Nephron progenitor cell (in vitro differentiated cells): ENCODE measurements at regions not wholly inside any gene's neighbourhood (a gene's known extent, or its start where the extent isn't known, plus 50 kb on each side); places are given as distances from the start of the nearest gene placed in this dataset.

Experiments used
- DNase-seq: peaks from one replicate; pipeline ENCODE4 v3.0.0; 2021
- H3K27ac Mint-ChIP-seq: 2 replicates; pipeline ENCODE4 v1.8.0; 2021; ENCODE audit warnings: mild to moderate bottlenecking, moderate library complexity, mixed read lengths
- H3K27me3 Mint-ChIP-seq: 2 replicates; pipeline ENCODE4 v1.8.0; 2021; ENCODE audit warnings: mild to moderate bottlenecking, low read depth, mixed read lengths; ENCODE audit not compliant: poor library complexity
- H3K36me3 Mint-ChIP-seq: 2 replicates; pipeline ENCODE4 v1.8.0; 2021; ENCODE audit warnings: low read depth, mixed read lengths
- H3K4me1 Mint-ChIP-seq: 2 replicates; pipeline ENCODE4 v1.8.0; 2021; ENCODE audit warnings: mixed read lengths
- H3K4me3 Mint-ChIP-seq: 2 replicates; pipeline ENCODE4 v1.8.0; 2021; ENCODE audit warnings: mild to moderate bottlenecking, moderate library complexity, mixed read lengths
- H3K9me3 Mint-ChIP-seq: 2 replicates; pipeline ENCODE4 v1.8.0; 2021; ENCODE audit warnings: mild to moderate bottlenecking, moderate library complexity, mixed read lengths
- TF ChIP-seq, protein P1 (sequence below): fragments of 200-600 bp; sonication (generic); IDR thresholded peaks from 2 replicates; pipeline ENCODE4 v1.5.0; 2021; ENCODE audit warnings: antibody characterized with exemption

DNA sequence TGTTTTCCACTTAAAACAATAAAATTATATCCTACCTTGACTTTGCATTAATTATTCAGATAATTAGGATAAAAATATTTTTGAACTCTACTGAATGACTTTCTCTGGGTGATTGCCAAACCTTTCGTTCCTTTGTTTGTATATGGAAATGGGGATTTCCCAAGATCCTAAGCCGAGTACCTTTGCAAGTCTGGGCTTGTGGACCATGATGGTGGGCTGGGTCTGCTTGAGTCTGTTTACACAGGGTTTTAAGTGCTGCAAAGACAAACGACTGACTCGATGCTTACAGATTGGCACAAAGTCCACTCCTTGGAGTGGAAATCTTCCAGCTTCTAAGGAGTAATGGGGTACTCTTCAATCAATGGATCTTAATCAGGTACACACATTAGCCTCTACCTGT lies 659.5 kb downstream of the TSN start:
- H3K36me3 Mint-ChIP-seq, result no peaks in the 10 kb centered on the region
- peaks cover 4% of the 10 kb centered on the region for H3K27me3 Mint-ChIP-seq
- H3K9me3 Mint-ChIP-seq, result peaks cover 11% of the 10 kb centered on the region
- H3K4me3 Mint-ChIP-seq, result no peak overlapping the region
- TF ChIP-seq, protein P1, sequence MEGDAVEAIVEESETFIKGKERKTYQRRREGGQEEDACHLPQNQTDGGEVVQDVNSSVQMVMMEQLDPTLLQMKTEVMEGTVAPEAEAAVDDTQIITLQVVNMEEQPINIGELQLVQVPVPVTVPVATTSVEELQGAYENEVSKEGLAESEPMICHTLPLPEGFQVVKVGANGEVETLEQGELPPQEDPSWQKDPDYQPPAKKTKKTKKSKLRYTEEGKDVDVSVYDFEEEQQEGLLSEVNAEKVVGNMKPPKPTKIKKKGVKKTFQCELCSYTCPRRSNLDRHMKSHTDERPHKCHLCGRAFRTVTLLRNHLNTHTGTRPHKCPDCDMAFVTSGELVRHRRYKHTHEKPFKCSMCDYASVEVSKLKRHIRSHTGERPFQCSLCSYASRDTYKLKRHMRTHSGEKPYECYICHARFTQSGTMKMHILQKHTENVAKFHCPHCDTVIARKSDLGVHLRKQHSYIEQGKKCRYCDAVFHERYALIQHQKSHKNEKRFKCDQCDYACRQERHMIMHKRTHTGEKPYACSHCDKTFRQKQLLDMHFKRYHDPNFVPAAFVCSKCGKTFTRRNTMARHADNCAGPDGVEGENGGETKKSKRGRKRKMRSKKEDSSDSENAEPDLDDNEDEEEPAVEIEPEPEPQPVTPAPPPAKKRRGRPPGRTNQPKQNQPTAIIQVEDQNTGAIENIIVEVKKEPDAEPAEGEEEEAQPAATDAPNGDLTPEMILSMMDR, result no peak
- no peak overlapping the region for H3K27ac Mint-ChIP-seq
- DNase-seq, result no peak
- H3K4me1 Mint-ChIP-seq, result no peaks in the 10 kb centered on the region

GRCh38 chr2:122417114-122417513 lies 661.7 kb downstream of the TSN start:
- TF ChIP-seq, protein P1, result no peak
- Mint-ChIP-seq H3K9me3 (no peaks in the 10 kb centered on the region), H3K36me3 (no peaks in the 10 kb centered on the region), H3K4me3 (no peak overlapping the region), H3K4me1 (no peaks in the 10 kb centered on the region), H3K27ac (no peak overlapping the region), H3K27me3 (peaks cover 4% of the 10 kb centered on the region)
- DNase-seq, result no peak

- no peak overlapping the region for H3K4me3 Mint-ChIP-seq
- DNase-seq, result no peak
- H3K4me1 Mint-ChIP-seq, result no peaks in the 10 kb centered on the region
- TF ChIP-seq, protein P1, result no peak
- no peak overlapping the region for H3K27ac Mint-ChIP-seq
- H3K27me3 Mint-ChIP-seq, result no peaks in the 10 kb centered on the region
- no peaks in the 10 kb centered on the region for H3K36me3 Mint-ChIP-seq
- H3K9me3 Mint-ChIP-seq, result no peaks in the 10 kb centered on the region
These were observed 666.3 kb downstream of the TSN start for GRCh38 chr2:122421775-122422174.

GRCh38 chr2:122422384-122422991 lies 667.0 kb downstream of the TSN start:
- no peaks in the 10 kb centered on the region for H3K36me3 Mint-ChIP-seq
- TF ChIP-seq, protein P1, result no peak

GRCh38 chr2:122423934-122424333 lies 668.5 kb downstream of the TSN start:
- H3K36me3 Mint-ChIP-seq, result no peaks in the 10 kb centered on the region
- no peak overlapping the region for H3K4me3 Mint-ChIP-seq
- TF ChIP-seq, protein P1, result no peak
- no peaks in the 10 kb centered on the region for H3K4me1 Mint-ChIP-seq
- DNase-seq, result no peak
- no peaks in the 10 kb centered on the region for H3K27me3 Mint-ChIP-seq
- H3K9me3 Mint-ChIP-seq, result no peaks in the 10 kb centered on the region
- no peak overlapping the region for H3K27ac Mint-ChIP-seq

More at GRCh38 chr2:122422384-122422991, 667.0 kb downstream of the TSN start:
- no peak overlapping the region for H3K27ac Mint-ChIP-seq
- H3K27me3 Mint-ChIP-seq, result no peaks in the 10 kb centered on the region
- no peaks in the 10 kb centered on the region for H3K9me3 Mint-ChIP-seq
- H3K4me3 Mint-ChIP-seq, result no peak overlapping the region
- DNase-seq, result no peak
- H3K4me1 Mint-ChIP-seq, result no peaks in the 10 kb centered on the region

GRCh38 chr2:122433123-122433754 lies 677.8 kb downstream of the TSN start:
- Mint-ChIP-seq H3K9me3 (peaks cover 4% of the 10 kb centered on the region), H3K4me1 (no peaks in the 10 kb centered on the region), H3K27ac (no peak overlapping the region), H3K4me3 (no peak overlapping the region), H3K36me3 (no peaks in the 10 kb centered on the region), H3K27me3 (no peaks in the 10 kb centered on the region)
- TF ChIP-seq, protein P1, result no peak
- no peak for DNase-seq
